Fibroblast of gingiva (primary cell): ENCODE measurements at regions not wholly inside any gene's neighbourhood (a gene's known extent, or its start where the extent isn't known, plus 50 kb on each side); places are given as distances from the start of the nearest gene placed in this dataset.

Source experiments
- DNase-seq: peaks from one replicate; pipeline ENCODE4 v3.0.0-alpha.2; 2011; ENCODE audit warnings: low read depth

DNA sequence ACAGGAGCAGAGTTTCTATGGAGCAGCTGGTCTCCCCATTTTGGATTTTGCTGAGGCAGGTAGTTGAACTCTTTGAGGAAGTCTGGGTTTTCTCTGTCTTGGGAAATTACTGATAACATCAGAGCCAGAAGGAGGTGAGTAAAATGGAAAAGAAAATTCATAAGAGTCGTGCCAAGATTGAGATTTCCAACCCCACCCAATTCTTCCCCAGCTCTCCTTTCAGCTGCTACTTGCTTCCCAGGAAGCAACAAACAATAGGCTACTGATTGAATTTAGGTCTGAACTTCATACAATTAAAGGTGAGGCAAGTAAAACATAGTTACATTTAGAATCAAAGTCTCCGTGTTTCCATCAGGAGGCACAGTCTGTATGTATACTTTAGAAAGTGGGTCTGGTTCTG lies 54.6 kb upstream of the EOLA2 start:
- DNase-seq: no peak

- no peak for DNase-seq
These were observed 55.7 kb upstream of the EOLA2 start for GRCh38 chrX:149993989-149994388.

DNA sequence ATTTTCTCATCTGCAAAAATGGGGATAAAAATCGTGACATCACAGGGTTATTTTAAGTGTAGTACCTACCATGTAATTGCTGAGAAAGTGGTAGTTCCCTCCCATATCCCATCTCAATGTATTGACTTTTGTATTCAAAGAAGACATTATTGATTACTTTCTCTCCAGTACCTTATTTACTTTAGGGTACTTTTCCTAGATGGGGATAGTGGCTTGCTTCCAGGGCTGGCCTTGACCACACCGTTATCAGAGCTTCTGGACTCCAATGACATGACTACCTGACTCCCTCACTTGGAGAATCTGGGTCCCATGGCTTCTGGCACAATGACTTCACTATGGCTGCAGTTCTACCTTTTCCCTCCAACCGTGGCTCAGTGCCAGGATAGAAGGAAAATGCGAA lies 58.2 kb upstream of the EOLA2 start:
- no peak for DNase-seq

DNA sequence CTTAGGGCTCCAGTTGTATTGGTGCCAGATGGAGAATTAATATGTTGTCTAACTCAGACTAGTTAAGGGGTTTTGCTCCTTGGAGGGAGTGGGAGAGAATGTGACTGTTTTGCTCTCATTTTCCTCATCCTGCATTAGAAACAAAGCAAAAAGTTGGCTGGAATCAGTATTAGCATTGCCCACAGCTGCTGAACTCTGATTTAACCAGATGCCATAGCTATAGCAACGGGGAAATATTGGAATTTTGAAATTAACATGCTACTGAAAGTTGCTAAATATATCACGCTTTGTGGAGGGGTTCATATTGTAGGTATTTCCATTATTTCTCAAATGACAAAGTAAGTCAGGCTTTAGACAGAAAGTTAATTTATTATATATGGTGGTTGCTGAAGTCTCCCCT lies 66.7 kb upstream of the EOLA2 start:
- DNase-seq: no peak

GRCh38 chrX:150007356-150007755 lies 69.1 kb upstream of the EOLA2 start:
- DNase-seq: no peak

- DNase-seq: no peak
These were observed 74.5 kb upstream of the EOLA2 start for GRCh38 chrX:150012647-150013381.

GRCh38 chrX:150014525-150014924 lies 76.2 kb upstream of the EOLA2 start:
- DNase-seq: no peak

GRCh38 chrX:150017868-150018267 lies 79.6 kb upstream of the EOLA2 start:
- no peak for DNase-seq

DNA sequence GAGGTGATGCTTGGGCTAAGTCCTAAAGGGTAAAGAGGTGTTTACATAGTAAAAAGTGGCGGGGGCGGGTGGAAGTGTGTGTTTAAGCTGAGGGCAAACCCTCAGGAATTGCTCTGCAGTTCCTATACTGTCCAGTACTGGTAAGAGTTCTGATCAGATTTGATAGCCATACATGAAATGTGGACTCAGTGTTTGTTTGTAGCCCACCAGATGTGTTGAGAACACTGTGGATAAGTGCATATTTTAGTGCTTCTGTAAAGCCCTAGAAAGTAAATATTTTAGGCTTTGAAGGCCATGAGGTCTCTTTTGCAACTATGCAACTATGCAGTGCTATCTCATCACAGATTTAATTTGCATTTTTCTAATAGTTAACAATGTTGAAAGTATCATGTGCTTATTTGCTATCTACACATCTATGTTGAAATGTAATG lies 80.7 kb upstream of the EOLA2 start:
- DNase-seq: peak; percentile 58

- no peak for DNase-seq
These were observed 90.4 kb upstream of the EOLA2 start for GRCh38 chrX:150028692-150029091.

DNA sequence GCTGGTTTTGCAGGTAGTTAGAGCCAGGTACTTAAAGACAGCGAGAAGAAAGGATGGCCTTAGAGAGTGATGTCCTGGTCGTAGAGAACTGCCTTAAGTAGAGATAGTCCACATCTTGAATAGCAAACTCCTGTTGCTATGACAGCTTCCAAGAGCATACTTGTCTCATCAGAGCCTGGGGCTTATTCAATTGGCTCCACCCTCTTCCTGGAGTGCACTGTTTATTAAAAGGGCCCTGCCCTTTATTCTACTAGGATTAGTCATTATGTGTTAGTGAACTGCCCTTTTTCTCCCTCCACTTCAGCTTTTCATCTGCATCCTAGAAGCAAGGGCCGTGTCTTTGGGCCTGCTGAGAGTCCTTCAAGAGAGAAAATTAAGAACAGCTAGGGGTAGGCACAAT lies 94.5 kb upstream of the EOLA2 start:
- DNase-seq: peak; percentile 69

DNA sequence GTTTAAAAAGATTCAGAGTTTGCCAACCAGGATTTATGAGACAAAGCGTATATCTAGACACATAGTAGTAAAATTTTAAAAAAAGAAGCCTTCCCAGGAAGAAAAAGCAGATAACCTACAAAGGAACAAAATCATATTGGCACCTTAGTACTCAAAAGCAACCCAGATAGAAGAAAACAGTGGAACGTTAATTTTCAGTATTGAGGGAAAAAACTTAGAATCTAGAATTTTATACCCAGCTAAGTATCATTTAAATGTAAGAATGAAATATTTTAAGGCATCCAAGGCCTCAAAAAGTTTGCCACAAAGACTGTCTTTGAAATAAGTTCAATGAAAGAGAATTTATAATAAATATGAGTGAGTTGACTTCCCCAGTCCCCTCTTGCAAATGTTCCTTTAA lies 96.5 kb upstream of the EOLA2 start:
- DNase-seq: no peak

DNA sequence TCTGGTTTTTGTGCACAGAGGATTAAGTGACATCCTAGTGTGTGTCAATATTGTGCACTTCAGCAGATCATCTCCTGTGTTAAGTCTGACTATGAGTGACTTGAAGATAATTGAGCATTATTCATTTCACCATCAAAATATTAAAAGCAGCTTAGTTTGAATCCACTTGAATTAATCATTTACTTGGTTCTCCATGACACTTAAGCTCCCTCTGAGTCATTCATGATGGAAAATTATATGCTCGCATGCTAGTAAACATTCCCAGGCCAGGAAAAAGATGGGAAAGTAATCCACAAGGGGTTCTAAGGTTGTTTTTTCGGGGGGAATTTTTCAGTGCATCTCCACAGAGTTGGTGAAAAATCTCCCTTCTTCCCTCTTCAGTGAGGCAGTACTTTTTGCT lies 97.2 kb upstream of the EOLA2 start:
- no peak for DNase-seq

DNA sequence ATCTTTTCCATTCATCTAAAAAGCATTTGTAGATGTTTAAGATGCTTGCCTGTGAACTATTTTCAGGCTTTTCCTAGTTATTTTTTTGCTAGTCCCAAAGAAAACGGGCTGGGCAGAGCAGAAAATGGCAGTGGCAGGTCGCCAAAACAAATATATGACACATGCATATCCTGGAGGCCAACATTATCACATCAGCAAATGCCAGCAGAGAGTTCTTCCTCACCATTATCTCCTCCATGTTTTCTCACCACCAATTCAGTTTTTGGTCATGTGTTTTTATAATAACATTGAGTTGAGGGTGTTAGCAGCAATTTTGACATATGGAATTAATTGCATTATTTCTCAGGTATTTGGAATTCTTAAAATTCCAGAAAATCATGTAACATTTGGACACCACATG lies 97.9 kb upstream of the EOLA2 start:
- DNase-seq: peak; percentile 69

DNA sequence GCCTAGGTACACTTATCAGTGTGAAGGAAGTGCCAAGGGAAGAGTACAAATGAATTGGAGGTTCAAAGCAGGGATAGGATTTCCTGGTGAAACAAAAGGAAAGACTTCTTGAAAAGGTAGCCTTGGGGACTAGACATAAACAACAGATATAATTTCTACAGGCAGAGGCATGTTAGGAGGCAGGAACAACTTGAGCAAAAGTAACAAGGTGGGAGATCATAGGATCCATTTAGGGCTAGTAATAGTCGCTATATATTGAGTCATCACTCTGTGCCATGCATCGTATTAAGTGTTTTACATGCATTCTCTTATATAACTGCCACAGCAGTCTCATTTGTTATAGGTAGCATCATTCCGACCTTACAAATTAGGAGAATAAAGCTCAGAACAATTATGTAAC lies 98.3 kb upstream of the EOLA2 start:
- DNase-seq: no peak

- DNase-seq: no peak
These were observed 98.8 kb upstream of the EOLA2 start for GRCh38 chrX:150037041-150037440.

- DNase-seq: no peak
These were observed 100.0 kb upstream of the EOLA2 start for GRCh38 chrX:150038315-150038714.

- no peak for DNase-seq
These were observed 100.8 kb upstream of the EOLA2 start for GRCh38 chrX:150038986-150039599.

DNA sequence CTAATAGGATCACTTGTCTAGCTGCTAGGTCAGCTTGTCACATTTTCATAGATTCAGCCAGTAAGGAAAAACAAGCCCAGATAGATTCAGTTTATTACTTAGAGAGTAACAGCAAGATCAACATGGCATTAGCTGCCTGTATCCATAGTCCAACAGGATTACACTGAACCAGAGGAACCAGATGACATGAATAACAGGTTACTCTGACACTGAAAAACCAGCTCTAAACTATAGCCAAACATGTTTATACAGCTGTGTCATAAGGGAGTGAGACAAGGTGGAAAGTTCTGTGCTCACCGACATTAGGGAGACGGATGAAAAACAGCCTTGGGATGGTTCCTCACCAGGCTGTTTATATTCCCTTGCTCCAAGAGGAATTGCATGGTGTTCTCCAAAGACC lies 102.9 kb upstream of the EOLA2 start:
- DNase-seq: no peak

DNA sequence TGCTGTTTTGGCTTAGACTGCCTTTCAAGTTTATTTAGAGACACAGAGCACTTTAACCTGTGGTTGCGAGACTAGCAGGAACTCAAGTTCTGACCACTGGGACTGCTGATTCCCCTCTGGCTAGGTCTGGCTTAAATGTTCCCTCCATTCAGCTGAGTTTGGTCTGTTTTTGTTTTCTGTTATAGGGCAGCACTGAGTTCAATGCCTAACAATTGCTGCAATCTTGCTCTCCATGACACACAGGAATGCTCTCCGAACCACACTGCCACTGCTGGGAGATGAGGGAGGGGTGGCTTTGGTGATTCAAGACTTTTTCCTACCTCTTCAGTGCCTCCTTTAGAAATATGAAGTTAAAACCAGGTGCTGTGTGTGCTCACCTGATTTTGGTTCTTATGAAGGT lies 106.3 kb upstream of the EOLA2 start:
- peak; percentile 22 for DNase-seq

DNA sequence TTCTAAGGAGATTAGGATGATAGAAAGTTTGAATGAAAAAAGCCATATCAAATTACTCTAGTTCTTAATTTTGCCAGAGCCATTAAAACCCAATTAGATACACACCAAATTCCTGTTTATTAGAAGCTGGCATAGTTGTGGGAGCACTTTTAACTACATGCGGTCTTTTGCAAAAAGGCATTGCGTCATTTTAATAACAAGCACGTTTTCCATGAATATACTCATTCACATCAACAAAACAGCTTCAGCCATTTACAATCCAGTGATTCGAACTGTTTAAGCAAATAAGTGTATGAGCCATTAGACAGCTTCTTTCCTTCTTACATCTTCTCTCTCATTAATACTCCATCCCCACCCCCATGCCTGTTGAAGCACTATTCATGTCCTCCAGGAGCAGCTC lies 109.5 kb upstream of the EOLA2 start:
- DNase-seq: peak; percentile 45

DNA sequence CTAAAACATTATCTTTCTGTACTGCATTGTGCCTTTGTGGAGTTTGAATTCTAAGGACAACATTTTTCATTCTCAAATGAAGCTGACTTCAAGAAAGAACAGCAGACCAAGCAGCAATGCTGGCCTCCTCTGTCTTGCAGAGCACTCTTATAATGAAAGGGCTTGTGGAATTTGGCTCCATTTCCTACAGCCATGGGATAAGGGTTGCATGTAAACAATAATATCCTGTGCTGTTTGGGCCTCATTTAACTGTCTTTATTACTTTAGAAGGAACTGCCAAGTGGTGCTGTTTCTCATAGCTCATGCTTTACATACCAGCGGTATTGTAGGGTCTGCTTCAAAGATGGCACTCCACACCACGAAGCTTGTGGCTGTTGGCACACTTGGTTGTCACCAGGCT lies 111.4 kb upstream of the EOLA2 start:
- DNase-seq: peak; percentile 65

- no peak for DNase-seq
These were observed 112.1 kb upstream of the EOLA2 start for GRCh38 chrX:150050387-150050786.

- DNase-seq: no peak
These were observed 112.8 kb upstream of the EOLA2 start for GRCh38 chrX:150051096-150051495.
